GM12878 (cell line): ENCODE measurements at regions not wholly inside any gene's neighbourhood (a gene's known extent, or its start where the extent isn't known, plus 50 kb on each side); places are given as distances from the start of the nearest gene placed in this dataset.

Experiments used
- ATAC-seq: fragments of 200-7000 bp; cut with Tn5 transposase; 3 replicates; pipeline ENCODE4 v1.9.1; 2020; ENCODE audit warnings: mild to moderate bottlenecking, moderate library complexity
- BruUV-seq: library from RNA; stranded (reverse); fragments of 400-500 nt; replicated peaks from 2 replicates; lab custom pipeline; 2021; lab: Mats Ljungman, UMichigan
- CTCF ChIA-PET: fragments of 300-600 bp; sonication (Branson Sonifier 250); formaldehyde crosslinking; extraction: SDS; loops from one replicate; lab custom pipeline; 2021; ENCODE audit warnings: inconsistent platforms; lab: Yijun Ruan, JAX
- POLR2A ChIA-PET: fragments of 350-600 bp; formaldehyde crosslinking; extraction: SDS; loops from one replicate; lab custom pipeline; 2021; ENCODE audit warnings: inconsistent platforms; lab: Charles Lee
- RAD21 ChIA-PET: fragments of 300-600 bp; sonication (Branson Sonifier 250); formaldehyde crosslinking; loops from one replicate; lab custom pipeline; 2023; ENCODE audit warnings: antibody characterized with exemption; ENCODE audit not compliant: unreplicated experiment; lab: Charles Lee
- SMC1A ChIA-PET: fragments of 300-600 bp; sonication (Branson Sonifier 250); formaldehyde crosslinking; loops from one replicate; lab custom pipeline; 2023; ENCODE audit not compliant: unreplicated experiment, uncharacterized antibody; lab: Charles Lee
- DNase-seq: peaks from one replicate; pipeline ENCODE4 v3.0.0-alpha.2; 2011; ENCODE audit warnings: low read depth, low spot score
- FAIRE-seq: peaks from 3 replicates; lab custom pipeline; 2011; peaks lifted over from hg19 to GRCh38; lab: Jason Lieb, UNC
- H2AFZ ChIP-seq: 2 replicates; pipeline ENCODE4 v1.6.0; 2011; ENCODE audit warnings: low read depth, low read length, control low read depth; ENCODE audit not compliant: control insufficient read depth
- H3K27ac ChIP-seq: 2 replicates; pipeline ENCODE4 v1.5.1; 2011; ENCODE audit warnings: control low read depth; ENCODE audit not compliant: control insufficient read depth, insufficient read depth
- H3K27me3 ChIP-seq, 2 experiments: replicated peaks in 1 of 2; 2 replicates each; pipeline versions ENCODE4 v1.6.0 to v1.6.1; 2011; ENCODE audit warnings: low read length in 1 of 2; ENCODE audit not compliant: control insufficient read depth in 2 of 2, insufficient read depth in 2 of 2
- H3K36me3 ChIP-seq, 2 experiments: 2 replicates each; pipeline ENCODE4 v1.5.1; 2011; ENCODE audit warnings: low read length in 1 of 2; ENCODE audit not compliant: control insufficient read depth in 2 of 2, insufficient read depth in 2 of 2
- H3K4me1 ChIP-seq: 2 replicates; pipeline ENCODE4 v1.6.1; 2011; ENCODE audit warnings: mild to moderate bottlenecking, low read length, moderate library complexity, mixed read lengths; ENCODE audit not compliant: control insufficient read depth, insufficient read depth
- H3K4me2 ChIP-seq: 2 replicates; pipeline ENCODE4 v1.6.0; 2011; ENCODE audit warnings: control low read depth; ENCODE audit not compliant: control insufficient read depth, insufficient read depth
- H3K4me3 ChIP-seq: fragments of 200-600 bp; sonication (generic); 2 replicates; pipeline ENCODE4 v1.5.1; 2016
- H3K79me2 ChIP-seq: 2 replicates; pipeline ENCODE4 v1.6.0; 2011; ENCODE audit warnings: low read length; ENCODE audit not compliant: control insufficient read depth, insufficient read depth
- H3K9ac ChIP-seq: 2 replicates; pipeline ENCODE4 v1.8.0; 2011; ENCODE audit warnings: low read length, control low read depth, mixed read lengths; ENCODE audit not compliant: control insufficient read depth, insufficient read depth
- H3K9me3 ChIP-seq: replicated peaks from 3 replicates; pipeline ENCODE4 v1.5.1; 2011; ENCODE audit warnings: mild to moderate bottlenecking, low read length; ENCODE audit not compliant: control insufficient read depth, insufficient read depth
- H4K20me1 ChIP-seq: 2 replicates; pipeline ENCODE4 v1.6.0; 2011; ENCODE audit not compliant: control insufficient read depth, insufficient read depth
- CBX5 ChIP-seq: sonication (generic); IDR thresholded peaks from 2 replicates; pipeline ENCODE4 v1.6.1; 2016; ENCODE audit warnings: low read depth, moderate library complexity, mild to moderate bottlenecking, inconsistent platforms
- FOXK2 ChIP-seq: fragments of 450-650 bp; IDR thresholded peaks from 2 replicates; pipeline ENCODE4 v1.6.1; 2017; ENCODE audit warnings: mild to moderate bottlenecking, moderate library complexity
- IRF5 ChIP-seq: fragments of 450-650 bp; IDR thresholded peaks from 2 replicates; pipeline ENCODE4 v1.6.1; 2017; ENCODE audit warnings: borderline replicate concordance
- MTA3 ChIP-seq: IDR thresholded peaks from 2 replicates; pipeline ENCODE4 v1.6.1; 2012; ENCODE audit warnings: low read length, inconsistent platforms, borderline replicate concordance
- NBN ChIP-seq: fragments of 450-650 bp; IDR thresholded peaks from 2 replicates; pipeline ENCODE4 v1.6.1; 2016
- POLR2AphosphoS2 ChIP-seq: IDR thresholded peaks from 2 replicates; pipeline ENCODE4 v1.6.1; 2011; ENCODE audit warnings: low read depth, mild to moderate bottlenecking, low read length, improper control_type of control experiment, moderate library complexity
- RAD51 ChIP-seq: fragments of 450-650 bp; IDR thresholded peaks from 2 replicates; pipeline ENCODE4 v1.6.1; 2016; ENCODE audit warnings: moderate library complexity, mild to moderate bottlenecking, inconsistent platforms
- RBBP5 ChIP-seq: fragments of 200-600 bp; sonication (generic); conservative IDR thresholded peaks from 2 replicates; pipeline ENCODE4 v1.6.1; 2016
- RELB ChIP-seq: fragments of 450-650 bp; IDR thresholded peaks from 2 replicates; pipeline ENCODE4 v1.6.1; 2017; ENCODE audit warnings: low read depth, mild to moderate bottlenecking, moderate library complexity
- SIN3A ChIP-seq: IDR thresholded peaks from 2 replicates; pipeline ENCODE4 v1.6.1; 2012; ENCODE audit warnings: low read depth, low read length, improper control_type of control experiment
- TCF12 ChIP-seq: IDR thresholded peaks from 2 replicates; pipeline ENCODE4 v1.6.1; 2011; ENCODE audit warnings: low read depth, mild to moderate bottlenecking, low read length
- TCF3 ChIP-seq: IDR thresholded peaks from 2 replicates; pipeline ENCODE4 v1.6.1; 2012; ENCODE audit warnings: low read depth, mild to moderate bottlenecking, low read length, borderline replicate concordance; ENCODE audit not compliant: insufficient read depth
- TCF7 ChIP-seq: IDR thresholded peaks from 2 replicates; pipeline ENCODE4 v1.6.1; 2014; ENCODE audit warnings: antibody characterized with exemption, borderline replicate concordance
- YBX1 ChIP-seq: fragments of 450-650 bp; IDR thresholded peaks from 2 replicates; pipeline ENCODE4 v1.6.1; 2016; ENCODE audit warnings: antibody characterized with exemption
- YY1 ChIP-seq: IDR thresholded peaks from 2 replicates; pipeline ENCODE4 v1.6.1; 2011; ENCODE audit warnings: low read depth, mild to moderate bottlenecking, low read length
- ZBTB4 ChIP-seq: fragments of 450-650 bp; formaldehyde crosslinking; IDR thresholded peaks from 2 replicates; pipeline ENCODE4 v1.4.0; 2022; ENCODE audit warnings: mild to moderate bottlenecking, moderate library complexity
- ZNF24 ChIP-seq: fragments of 450-650 bp; IDR thresholded peaks from 2 replicates; pipeline ENCODE4 v1.6.1; 2017; ENCODE audit warnings: antibody characterized with exemption, mild to moderate bottlenecking
- in situ Hi-C: fragments of 300-500 bp; cut with MboI; formaldehyde crosslinking; loops from 9 replicates; pipeline ENCODE4 v1.14.3; 2018; ENCODE audit warnings: mixed read lengths
- intact Hi-C: fragments of 100-400 bp; cut with micrococcal nuclease; formaldehyde crosslinking; loops from one replicate; pipeline ENCODE4 v1.14.2; 2022; ENCODE audit not compliant: unreplicated experiment

- TF ChIP-seq NBN = no peak
- no peak for TF ChIP-seq RELB
- TF ChIP-seq YY1 = no peak
- no peak for TF ChIP-seq FOXK2
- TF ChIP-seq RAD51 = no peak
- TF ChIP-seq IRF5 = no peak
These were observed 319.7 kb upstream of the ARGLU1 start (continued) for GRCh38 chr13:106887686-106888085.

- no peak for FAIRE-seq
- no peak for DNase-seq
- intact Hi-C loops (no loop called here), in situ Hi-C loops (no loop called here)
- Histone ChIP-seq H3K4me1 (no peaks in the 10 kb centered on the region), H3K9me3 (no peaks in the 10 kb centered on the region), H3K9ac (no peak overlapping the region), H3K4me3 (no peak overlapping the region), H3K4me2 (no peak overlapping the region), H2AFZ (no peak overlapping the region), H3K36me3 (no peaks in the 10 kb centered on the region), H3K27me3 (no peaks in the 10 kb centered on the region), H3K27ac (no peak overlapping the region), H4K20me1 (no peaks in the 10 kb centered on the region), H3K79me2 (no peaks in the 10 kb centered on the region)
- ChIA-PET RAD21 (no interaction called here), CTCF (no interaction called here), SMC1A (no interaction called here), POLR2A (no interaction called here)
- BruUV-seq = no TSS peak
- ATAC-seq = no peak
- no peak for TF ChIP-seq MTA3
- TF ChIP-seq TCF7 = no peak
- TF ChIP-seq TCF3 = no peak
- no peak for TF ChIP-seq ZNF24
- no peak for TF ChIP-seq RBBP5
- TF ChIP-seq CBX5 = no peak
- no peak for TF ChIP-seq TCF12
- TF ChIP-seq POLR2AphosphoS2 = no peak
- no peak for TF ChIP-seq ZBTB4 (CRISPR knock-in tag)
- TF ChIP-seq YBX1 = no peak
- TF ChIP-seq IRF5 = no peak
- TF ChIP-seq SIN3A = no peak
These were observed 316.0 kb upstream of the ARGLU1 start for GRCh38 chr13:106883976-106884375.
